T-helper 2 cell treated with Interferon-gamma antibody and Interleukin-4, amounts not matched to agents 5 μg/mL and 100 μg/mL, for 36 hours (primary cell): ENCODE measurements at regions not wholly inside any gene's neighbourhood (a gene's known extent, or its start where the extent isn't known, plus 50 kb on each side); places are given as distances from the start of the nearest gene placed in this dataset.

Experiments
- DNase-seq: peaks from one replicate; pipeline ENCODE4 v3.0.0; 2021; ENCODE audit warnings: low spot score
- H3K27ac Mint-ChIP-seq: one replicate; pipeline ENCODE4 v1.8.0; 2021; ENCODE audit warnings: mild to moderate bottlenecking, mixed read lengths
- H3K27me3 Mint-ChIP-seq: one replicate; pipeline ENCODE4 v1.8.0; 2021; ENCODE audit warnings: low read depth, mixed read lengths
- H3K36me3 Mint-ChIP-seq: one replicate; pipeline ENCODE4 v1.8.0; 2021; ENCODE audit warnings: low read depth, mixed read lengths
- H3K4me1 Mint-ChIP-seq: one replicate; pipeline ENCODE4 v1.8.0; 2021; ENCODE audit warnings: low read depth, mixed read lengths
- H3K4me3 Mint-ChIP-seq: one replicate; pipeline ENCODE4 v1.8.0; 2022; ENCODE audit warnings: mild to moderate bottlenecking, moderate library complexity, mixed read lengths
- H3K9me3 Mint-ChIP-seq: one replicate; pipeline ENCODE4 v1.8.0; 2021; ENCODE audit warnings: mixed read lengths

GRCh38 chr11:71188886-71189767 lies 63.2 kb downstream of the SHANK2 start:
- H3K4me1 Mint-ChIP-seq = no peaks in the 10 kb centered on the region
- no peaks in the 10 kb centered on the region for H3K9me3 Mint-ChIP-seq

GRCh38 chr11:71188073-71188472 lies 64.3 kb downstream of the SHANK2 start:
- no peaks in the 10 kb centered on the region for H3K4me1 Mint-ChIP-seq
- no peak overlapping the region for H3K4me3 Mint-ChIP-seq
- no peak for DNase-seq
- no peaks in the 10 kb centered on the region for H3K27me3 Mint-ChIP-seq
- H3K36me3 Mint-ChIP-seq = no peaks in the 10 kb centered on the region
- H3K9me3 Mint-ChIP-seq = no peaks in the 10 kb centered on the region
- no peak overlapping the region for H3K27ac Mint-ChIP-seq

More at GRCh38 chr11:71188886-71189767, 63.2 kb downstream of the SHANK2 start:
- H3K4me3 Mint-ChIP-seq = no peak overlapping the region
- no peaks in the 10 kb centered on the region for H3K27me3 Mint-ChIP-seq
- H3K27ac Mint-ChIP-seq = no peak overlapping the region
- H3K36me3 Mint-ChIP-seq = no peaks in the 10 kb centered on the region
- DNase-seq = no peak

GRCh38 chr11:71186806-71187205 lies 65.6 kb downstream of the SHANK2 start:
- H3K27me3 Mint-ChIP-seq = no peaks in the 10 kb centered on the region
- DNase-seq = no peak
- H3K4me1 Mint-ChIP-seq = no peaks in the 10 kb centered on the region
- H3K36me3 Mint-ChIP-seq = no peaks in the 10 kb centered on the region
- H3K9me3 Mint-ChIP-seq = no peaks in the 10 kb centered on the region
- no peak overlapping the region for H3K27ac Mint-ChIP-seq
- no peak overlapping the region for H3K4me3 Mint-ChIP-seq

GRCh38 chr11:71185411-71185810 lies 67.0 kb downstream of the SHANK2 start:
- Mint-ChIP-seq H3K27ac (no peak overlapping the region), H3K36me3 (no peaks in the 10 kb centered on the region), H3K4me3 (no peak overlapping the region), H3K9me3 (no peaks in the 10 kb centered on the region), H3K4me1 (no peaks in the 10 kb centered on the region), H3K27me3 (no peaks in the 10 kb centered on the region)
- no peak for DNase-seq

GRCh38 chr11:71184421-71185210 lies 67.8 kb downstream of the SHANK2 start:
- no peak for DNase-seq

GRCh38 chr11:71183878-71184277 lies 68.5 kb downstream of the SHANK2 start:
- no peaks in the 10 kb centered on the region for H3K9me3 Mint-ChIP-seq
- H3K27me3 Mint-ChIP-seq = peaks cover 13% of the 10 kb centered on the region
- no peaks in the 10 kb centered on the region for H3K36me3 Mint-ChIP-seq
- no peak overlapping the region for H3K4me3 Mint-ChIP-seq
- no peaks in the 10 kb centered on the region for H3K4me1 Mint-ChIP-seq
- DNase-seq = no peak
- H3K27ac Mint-ChIP-seq = no peak overlapping the region

More at GRCh38 chr11:71184421-71185210, 67.8 kb downstream of the SHANK2 start:
- no peaks in the 10 kb centered on the region for H3K9me3 Mint-ChIP-seq
- H3K27me3 Mint-ChIP-seq = peaks cover 7% of the 10 kb centered on the region
- no peak overlapping the region for H3K4me3 Mint-ChIP-seq
- no peak overlapping the region for H3K27ac Mint-ChIP-seq
- H3K4me1 Mint-ChIP-seq = no peaks in the 10 kb centered on the region
- H3K36me3 Mint-ChIP-seq = no peaks in the 10 kb centered on the region

GRCh38 chr11:71182791-71183677 lies 69.3 kb downstream of the SHANK2 start:
- H3K9me3 Mint-ChIP-seq = no peaks in the 10 kb centered on the region
- H3K4me3 Mint-ChIP-seq = no peak overlapping the region
- H3K4me1 Mint-ChIP-seq = no peaks in the 10 kb centered on the region
- no peak overlapping the region for H3K27ac Mint-ChIP-seq
- H3K36me3 Mint-ChIP-seq = no peaks in the 10 kb centered on the region
- peaks cover 14% of the 10 kb centered on the region for H3K27me3 Mint-ChIP-seq
- no peak for DNase-seq

- Mint-ChIP-seq H3K27me3 (peaks cover 15% of the 10 kb centered on the region), H3K27ac (no peak overlapping the region), H3K4me1 (no peaks in the 10 kb centered on the region), H3K36me3 (no peaks in the 10 kb centered on the region), H3K9me3 (peaks cover 11% of the 10 kb centered on the region), H3K4me3 (no peak overlapping the region)
- no peak for DNase-seq
Observed at GRCh38 chr11:71181566-71181965, 70.8 kb downstream of the SHANK2 start.

- no peak for DNase-seq
- Mint-ChIP-seq H3K27me3 (peaks cover 15% of the 10 kb centered on the region), H3K4me3 (no peak overlapping the region), H3K4me1 (no peaks in the 10 kb centered on the region), H3K36me3 (no peaks in the 10 kb centered on the region), H3K9me3 (peaks cover 18% of the 10 kb centered on the region), H3K27ac (no peak overlapping the region)
Observed at GRCh38 chr11:71180694-71181470, 71.5 kb downstream of the SHANK2 start.

- Mint-ChIP-seq H3K9me3 (peaks cover 18% of the 10 kb centered on the region), H3K27me3 (peaks cover 15% of the 10 kb centered on the region), H3K36me3 (no peaks in the 10 kb centered on the region), H3K4me1 (no peaks in the 10 kb centered on the region), H3K27ac (no peak overlapping the region), H3K4me3 (no peak overlapping the region)
- DNase-seq = no peak
Observed at GRCh38 chr11:71179877-71180605, 72.3 kb downstream of the SHANK2 start.

- Mint-ChIP-seq H3K9me3 (peaks cover 18% of the 10 kb centered on the region), H3K27ac (no peak overlapping the region), H3K4me1 (no peaks in the 10 kb centered on the region), H3K4me3 (no peak overlapping the region), H3K36me3 (no peaks in the 10 kb centered on the region), H3K27me3 (peaks cover 15% of the 10 kb centered on the region)
- DNase-seq = no peak
Observed at GRCh38 chr11:71178076-71178475, 74.3 kb downstream of the SHANK2 start.

- no peaks in the 10 kb centered on the region for H3K4me1 Mint-ChIP-seq
- no peak overlapping the region for H3K4me3 Mint-ChIP-seq
- peaks cover 18% of the 10 kb centered on the region for H3K9me3 Mint-ChIP-seq
- peaks cover 15% of the 10 kb centered on the region for H3K27me3 Mint-ChIP-seq
- H3K36me3 Mint-ChIP-seq = no peaks in the 10 kb centered on the region
- H3K27ac Mint-ChIP-seq = no peak overlapping the region
- DNase-seq = no peak
Observed at GRCh38 chr11:71176812-71177211, 75.6 kb downstream of the SHANK2 start.
